GM12891 (cell line): ENCODE measurements at regions not wholly inside any gene's neighbourhood (a gene's known extent, or its start where the extent isn't known, plus 50 kb on each side); places are given as distances from the start of the nearest gene placed in this dataset.

Source experiments
- POLR2A ChIP-seq: IDR thresholded peaks from 2 replicates; pipeline ENCODE4 v1.6.1; 2011; ENCODE audit warnings: low read depth, low read length, control low read depth
- POU2F2 ChIP-seq: IDR thresholded peaks from 2 replicates; pipeline ENCODE4 v1.6.1; 2011; ENCODE audit warnings: low read depth, mild to moderate bottlenecking, control low read depth, low read length, moderate library complexity
- TAF1 ChIP-seq: IDR thresholded peaks from 2 replicates; pipeline ENCODE4 v1.6.1; 2011; ENCODE audit warnings: low read depth, low read length, control low read depth

DNA sequence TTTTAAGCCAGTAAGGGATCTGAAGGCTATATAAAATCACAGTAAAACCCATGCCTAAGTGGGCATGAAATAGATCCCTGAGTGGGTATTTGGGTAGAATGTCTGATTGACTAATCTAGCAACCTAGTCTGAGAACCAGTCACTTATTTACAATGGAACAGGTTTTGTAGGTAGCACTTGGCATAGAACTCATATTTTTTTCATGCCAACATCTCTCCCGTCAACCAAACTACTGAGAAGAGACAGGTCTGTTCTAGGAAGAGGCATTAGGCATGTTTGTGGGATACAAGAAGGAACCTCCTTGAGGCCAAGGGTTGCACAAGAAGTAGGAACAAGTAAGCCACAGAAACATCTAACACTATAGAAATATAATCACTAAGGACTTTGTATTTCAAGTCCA, 840.4 kb upstream of the TENM4 start:
- TF ChIP-seq POLR2A (no peak), TAF1 (no peak), POU2F2 (no peak)
